H1 (cell line): ENCODE measurements at regions not wholly inside any gene's neighbourhood (a gene's known extent, or its start where the extent isn't known, plus 50 kb on each side); places are given as distances from the start of the nearest gene placed in this dataset.

ENCODE experiments used
- JUN ChIP-seq: IDR thresholded peaks from 2 replicates; pipeline ENCODE4 v1.6.1; 2011; ENCODE audit warnings: low read depth, mild to moderate bottlenecking, improper control_type of control experiment, low read length

DNA sequence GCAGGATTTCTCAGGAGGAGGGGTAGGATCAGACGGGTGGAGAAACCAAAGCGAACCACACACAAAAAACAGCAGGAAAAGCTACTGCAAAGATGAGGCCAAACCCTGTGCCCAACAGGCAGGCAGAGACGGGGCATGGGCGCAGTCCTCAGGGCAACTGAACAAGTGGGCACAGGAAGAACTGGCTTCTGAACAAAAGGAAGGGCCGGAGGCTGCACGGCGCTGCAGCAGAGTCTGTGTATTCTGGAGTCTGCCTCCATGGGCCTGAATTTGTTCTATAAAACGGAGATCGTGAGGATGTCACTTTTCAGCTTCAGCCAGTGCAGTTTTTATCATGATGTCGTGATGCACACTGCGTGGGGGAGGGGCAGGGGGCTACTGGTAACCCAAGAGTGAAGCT, 1026.0 kb downstream of the TBC1D22A start (continued):
- TF ChIP-seq JUN: no peak
